ENCODE measurements at regions not wholly inside any gene's neighbourhood (a gene's known extent, or its start where the extent isn't known, plus 50 kb on each side); places are given as distances from the start of the nearest gene placed in this dataset.

GRCh38 chr2:41923156-41923786 is 124.5 kb upstream of the PKDCC start:
- Histone ChIP-seq H3K27me3 (replicated peaks; ENCODE audit: control insufficient read depth, insufficient read depth, low read length, poor library complexity, severe bottlenecking) (no peaks in the 10 kb centered on the region), H3K4me3 (ENCODE audit: insufficient read depth, low read depth, low read length, poor library complexity, severe bottlenecking) (no peak overlapping the region), H3K36me3 (ENCODE audit: control insufficient read depth, insufficient read depth, low read length) (no peaks in the 10 kb centered on the region), H3K9me3 (ENCODE audit: control insufficient read depth, low read length) (no peaks in the 10 kb centered on the region), H3K27ac (ENCODE audit: insufficient read depth, low read length, poor library complexity, severe bottlenecking) (no peak overlapping the region), H3K4me1 (ENCODE audit: control insufficient read depth, insufficient read depth, low read length, poor library complexity, severe bottlenecking) (no peaks in the 10 kb centered on the region)
- DNase-seq: no peak

- H3K27ac ChIP-seq (ENCODE audit: insufficient read depth, low read length, poor library complexity, severe bottlenecking): no peak overlapping the region
- DNase-seq: no peak
- H3K36me3 ChIP-seq (ENCODE audit: control insufficient read depth, insufficient read depth, low read length): no peaks in the 10 kb centered on the region
- H3K27me3 ChIP-seq (replicated peaks; ENCODE audit: control insufficient read depth, insufficient read depth, low read length, poor library complexity, severe bottlenecking): no peaks in the 10 kb centered on the region
- H3K4me3 ChIP-seq (ENCODE audit: insufficient read depth, low read depth, low read length, poor library complexity, severe bottlenecking): no peak overlapping the region
- no peaks in the 10 kb centered on the region for H3K4me1 ChIP-seq (ENCODE audit: control insufficient read depth, insufficient read depth, low read length, poor library complexity, severe bottlenecking)
- H3K9me3 ChIP-seq (ENCODE audit: control insufficient read depth, low read length): no peaks in the 10 kb centered on the region
Observed at GRCh38 chr2:41924024-41924423, 123.8 kb upstream of the PKDCC start.

GRCh38 chr2:41924709-41925408 is 123.0 kb upstream of the PKDCC start:
- Histone ChIP-seq H3K27me3 (replicated peaks; ENCODE audit: control insufficient read depth, insufficient read depth, low read length, poor library complexity, severe bottlenecking) (no peaks in the 10 kb centered on the region), H3K4me1 (ENCODE audit: control insufficient read depth, insufficient read depth, low read length, poor library complexity, severe bottlenecking) (no peaks in the 10 kb centered on the region), H3K27ac (ENCODE audit: insufficient read depth, low read length, poor library complexity, severe bottlenecking) (no peak overlapping the region), H3K36me3 (ENCODE audit: control insufficient read depth, insufficient read depth, low read length) (no peaks in the 10 kb centered on the region), H3K9me3 (ENCODE audit: control insufficient read depth, low read length) (no peaks in the 10 kb centered on the region), H3K4me3 (ENCODE audit: insufficient read depth, low read depth, low read length, poor library complexity, severe bottlenecking) (no peak overlapping the region)
- no peak for DNase-seq

- no peak for DNase-seq
- Histone ChIP-seq H3K27ac (ENCODE audit: insufficient read depth, low read length, poor library complexity, severe bottlenecking) (no peak overlapping the region), H3K4me1 (ENCODE audit: control insufficient read depth, insufficient read depth, low read length, poor library complexity, severe bottlenecking) (no peaks in the 10 kb centered on the region), H3K36me3 (ENCODE audit: control insufficient read depth, insufficient read depth, low read length) (no peaks in the 10 kb centered on the region), H3K4me3 (ENCODE audit: insufficient read depth, low read depth, low read length, poor library complexity, severe bottlenecking) (no peak overlapping the region), H3K27me3 (replicated peaks; ENCODE audit: control insufficient read depth, insufficient read depth, low read length, poor library complexity, severe bottlenecking) (no peaks in the 10 kb centered on the region), H3K9me3 (ENCODE audit: control insufficient read depth, low read length) (no peaks in the 10 kb centered on the region)
Observed at GRCh38 chr2:41925712-41926111, 122.1 kb upstream of the PKDCC start.

- Histone ChIP-seq H3K27ac (ENCODE audit: insufficient read depth, low read length, poor library complexity, severe bottlenecking) (no peak overlapping the region), H3K27me3 (replicated peaks; ENCODE audit: control insufficient read depth, insufficient read depth, low read length, poor library complexity, severe bottlenecking) (no peaks in the 10 kb centered on the region), H3K4me1 (ENCODE audit: control insufficient read depth, insufficient read depth, low read length, poor library complexity, severe bottlenecking) (no peaks in the 10 kb centered on the region), H3K9me3 (ENCODE audit: control insufficient read depth, low read length) (no peaks in the 10 kb centered on the region), H3K36me3 (ENCODE audit: control insufficient read depth, insufficient read depth, low read length) (no peaks in the 10 kb centered on the region), H3K4me3 (ENCODE audit: insufficient read depth, low read depth, low read length, poor library complexity, severe bottlenecking) (no peak overlapping the region)
- no peak for DNase-seq
Observed at GRCh38 chr2:41926614-41927580, 120.9 kb upstream of the PKDCC start.

- Histone ChIP-seq H3K27me3 (replicated peaks; ENCODE audit: control insufficient read depth, insufficient read depth, low read length, poor library complexity, severe bottlenecking) (no peaks in the 10 kb centered on the region), H3K4me1 (ENCODE audit: control insufficient read depth, insufficient read depth, low read length, poor library complexity, severe bottlenecking) (no peaks in the 10 kb centered on the region), H3K36me3 (ENCODE audit: control insufficient read depth, insufficient read depth, low read length) (no peaks in the 10 kb centered on the region), H3K27ac (ENCODE audit: insufficient read depth, low read length, poor library complexity, severe bottlenecking) (no peak overlapping the region), H3K4me3 (ENCODE audit: insufficient read depth, low read depth, low read length, poor library complexity, severe bottlenecking) (no peak overlapping the region), H3K9me3 (ENCODE audit: control insufficient read depth, low read length) (no peaks in the 10 kb centered on the region)
- DNase-seq: no peak
Observed at GRCh38 chr2:41927581-41928264, 120.1 kb upstream of the PKDCC start.

GRCh38 chr2:41928526-41928925 is 119.3 kb upstream of the PKDCC start:
- Histone ChIP-seq H3K27ac (ENCODE audit: insufficient read depth, low read length, poor library complexity, severe bottlenecking) (no peak overlapping the region), H3K9me3 (ENCODE audit: control insufficient read depth, low read length) (no peaks in the 10 kb centered on the region)
- no peak for DNase-seq

GRCh38 chr2:41930807-41931566 is 116.8 kb upstream of the PKDCC start:
- no peaks in the 10 kb centered on the region for H3K36me3 ChIP-seq (ENCODE audit: control insufficient read depth, insufficient read depth, low read length)
- no peaks in the 10 kb centered on the region for H3K9me3 ChIP-seq (ENCODE audit: control insufficient read depth, low read length)
- no peak for DNase-seq
- no peaks in the 10 kb centered on the region for H3K27me3 ChIP-seq (replicated peaks; ENCODE audit: control insufficient read depth, insufficient read depth, low read length, poor library complexity, severe bottlenecking)
- H3K27ac ChIP-seq (ENCODE audit: insufficient read depth, low read length, poor library complexity, severe bottlenecking): no peak overlapping the region
- no peak overlapping the region for H3K4me3 ChIP-seq (ENCODE audit: insufficient read depth, low read depth, low read length, poor library complexity, severe bottlenecking)
- no peaks in the 10 kb centered on the region for H3K4me1 ChIP-seq (ENCODE audit: control insufficient read depth, insufficient read depth, low read length, poor library complexity, severe bottlenecking)

More at GRCh38 chr2:41928526-41928925, 119.3 kb upstream of the PKDCC start:
- Histone ChIP-seq H3K36me3 (ENCODE audit: control insufficient read depth, insufficient read depth, low read length) (no peaks in the 10 kb centered on the region), H3K4me3 (ENCODE audit: insufficient read depth, low read depth, low read length, poor library complexity, severe bottlenecking) (no peak overlapping the region), H3K27me3 (replicated peaks; ENCODE audit: control insufficient read depth, insufficient read depth, low read length, poor library complexity, severe bottlenecking) (no peaks in the 10 kb centered on the region), H3K4me1 (ENCODE audit: control insufficient read depth, insufficient read depth, low read length, poor library complexity, severe bottlenecking) (no peaks in the 10 kb centered on the region)

All from effector memory CD4-positive, alpha-beta T cell (primary cell).